ENCODE measurements at regions not wholly inside any gene's neighbourhood (a gene's known extent, or its start where the extent isn't known, plus 50 kb on each side); places are given as distances from the start of the nearest gene placed in this dataset.
"Not testable (repeated sequence)": the region's sequence is repeated elsewhere in the genome, so short reads cannot be mapped to it uniquely, and the experiment has no call there.

- TF ChIP-seq POLR2A (IDR thresholded peaks at IDR 0.05); EP300 (IDR thresholded peaks at IDR 0.05; ENCODE audit: low read depth); POLR2AphosphoS5 (IDR thresholded peaks at IDR 0.05): not testable (repeated sequence)
- TF ChIP-seq CTCF (IDR thresholded peaks at IDR 0.05), result peak; percentile 53 to 69 (median 59)
Measured at GRCh38 chr1:148254611-148255429, 102.7 kb upstream of the NBPF11 start.

All from transverse colon (tissue), 4 donors.